ENCODE measurements at regions not wholly inside any gene's neighbourhood (a gene's known extent, or its start where the extent isn't known, plus 50 kb on each side); places are given as distances from the start of the nearest gene placed in this dataset.

GRCh38 chr6:105504706-105505105, 101.8 kb upstream of the PREP start:
- Histone ChIP-seq H3K4me1 (peaks cover 0 to 9% of the 10 kb centered on the region in 2 donors), H3K9me3 (no peaks in the 10 kb centered on the region), H3K36me3 (no peaks in the 10 kb centered on the region), H3K4me3 (no peak overlapping the region), H3K27me3 (no peaks in the 10 kb centered on the region), H3K27ac (no peak overlapping the region)
- ATAC-seq: no peak
- no peak for DNase-seq
- no peak for TF ChIP-seq CTCF (IDR thresholded peaks at IDR 0.05 in 4 of 5, conservative IDR thresholded peaks at IDR 0.05 in 1 of 5)
- TF ChIP-seq POLR2A (IDR thresholded peaks at IDR 0.05): no peak
- intact Hi-C loops (cut with DNase I; ENCODE audit: low total_unique reads) (no loop called here), in situ Hi-C loops (cut with MboI; ENCODE audit: low sequenced_read_pairs in 4 of 4) (no loop called here)

GRCh38 chr6:105503641-105504040, 100.8 kb upstream of the PREP start:
- Histone ChIP-seq H3K27me3 (no peaks in the 10 kb centered on the region), H3K4me1 (peaks cover 0 to 1% of the 10 kb centered on the region in 2 donors), H3K4me3 (no peak overlapping the region), H3K27ac (no peak overlapping the region), H3K9me3 (no peaks in the 10 kb centered on the region), H3K36me3 (no peaks in the 10 kb centered on the region)
- DNase-seq (no peak), ATAC-seq (no peak)
- TF ChIP-seq POLR2A (IDR thresholded peaks at IDR 0.05) (no peak), CTCF (IDR thresholded peaks at IDR 0.05 in 4 of 5, conservative IDR thresholded peaks at IDR 0.05 in 1 of 5) (no peak)
- in situ Hi-C loops (cut with MboI; ENCODE audit: low sequenced_read_pairs in 4 of 4): no loop called here
- intact Hi-C loops (cut with DNase I; ENCODE audit: low total_unique reads): no loop called here

- no peak overlapping the region for H3K27ac ChIP-seq
- no peaks in the 10 kb centered on the region for H3K27me3 ChIP-seq
- H3K4me3 ChIP-seq: no peak overlapping the region
- H3K9me3 ChIP-seq: no peaks in the 10 kb centered on the region
- no peaks in the 10 kb centered on the region for H3K36me3 ChIP-seq
- DNase-seq: no peak
- intact Hi-C loops (cut with DNase I; ENCODE audit: low total_unique reads) (no loop called here), in situ Hi-C loops (cut with MboI; ENCODE audit: low sequenced_read_pairs in 4 of 4) (no loop called here)
- no peaks in the 10 kb centered on the region for H3K4me1 ChIP-seq
- no peak for ATAC-seq
- TF ChIP-seq POLR2A (IDR thresholded peaks at IDR 0.05) (no peak), CTCF (IDR thresholded peaks at IDR 0.05 in 4 of 5, conservative IDR thresholded peaks at IDR 0.05 in 1 of 5) (no peak)
Measured at GRCh38 chr6:105501826-105502344, 99.0 kb upstream of the PREP start.

GRCh38 chr6:105501246-105501645, 98.4 kb upstream of the PREP start:
- no peaks in the 10 kb centered on the region for H3K27me3 ChIP-seq
- TF ChIP-seq POLR2A (IDR thresholded peaks at IDR 0.05): no peak
- TF ChIP-seq CTCF (IDR thresholded peaks at IDR 0.05 in 4 of 5, conservative IDR thresholded peaks at IDR 0.05 in 1 of 5): no peak
- H3K9me3 ChIP-seq: no peaks in the 10 kb centered on the region
- intact Hi-C loops (cut with DNase I; ENCODE audit: low total_unique reads) (no loop called here), in situ Hi-C loops (cut with MboI; ENCODE audit: low sequenced_read_pairs in 4 of 4) (no loop called here)
- H3K36me3 ChIP-seq: no peaks in the 10 kb centered on the region
- H3K4me1 ChIP-seq: no peaks in the 10 kb centered on the region
- no peak overlapping the region for H3K4me3 ChIP-seq
- no peak for ATAC-seq
- H3K27ac ChIP-seq: no peak overlapping the region
- DNase-seq: no peak

GRCh38 chr6:105500693-105501092, 97.8 kb upstream of the PREP start:
- in situ Hi-C loops (cut with MboI; ENCODE audit: low sequenced_read_pairs in 4 of 4) (no loop called here), intact Hi-C loops (cut with DNase I; ENCODE audit: low total_unique reads) (no loop called here)
- Histone ChIP-seq H3K4me3 (no peak overlapping the region), H3K27ac (no peak overlapping the region), H3K9me3 (no peaks in the 10 kb centered on the region), H3K27me3 (no peaks in the 10 kb centered on the region), H3K36me3 (no peaks in the 10 kb centered on the region), H3K4me1 (no peaks in the 10 kb centered on the region)
- ATAC-seq (no peak), DNase-seq (no peak)
- no peak for TF ChIP-seq POLR2A (IDR thresholded peaks at IDR 0.05)
- TF ChIP-seq CTCF (IDR thresholded peaks at IDR 0.05 in 4 of 5, conservative IDR thresholded peaks at IDR 0.05 in 1 of 5): no peak

Measured in gastrocnemius medialis (tissue), 4 donors.